Kidney tubule cell (primary cell): ENCODE measurements at regions not wholly inside any gene's neighbourhood (a gene's known extent, or its start where the extent isn't known, plus 50 kb on each side); places are given as distances from the start of the nearest gene placed in this dataset.
A peak's percentile ranks its signal among the peaks of the same experiment; 100 is the strongest.

ENCODE experiments used
- DNase-seq: peaks from one replicate; pipeline ENCODE4 v3.0.0-alpha.2; 2018; ENCODE audit warnings: low spot score

- DNase-seq = peak; percentile 63
These were observed 351.4 kb downstream of the PLK2 start for GRCh38 chr5:58108511-58108910.

- DNase-seq = no peak
These were observed 352.2 kb downstream of the PLK2 start for GRCh38 chr5:58107704-58108103.

- DNase-seq = peak; percentile 11
These were observed 353.0 kb downstream of the PLK2 start for GRCh38 chr5:58106754-58107410.

GRCh38 chr5:58105836-58106235, 354.1 kb downstream of the PLK2 start:
- DNase-seq = no peak

- DNase-seq = no peak
These were observed 360.6 kb downstream of the PLK2 start for GRCh38 chr5:58099257-58099656.

- DNase-seq = peak; percentile 76
These were observed 365.9 kb downstream of the PLK2 start for GRCh38 chr5:58094031-58094430.

- DNase-seq = no peak
These were observed 369.2 kb downstream of the PLK2 start for GRCh38 chr5:58090704-58091103.

- DNase-seq = peak; percentile 74
These were observed 370.9 kb downstream of the PLK2 start for GRCh38 chr5:58088941-58089340.

GRCh38 chr5:58087905-58088304, 372.0 kb downstream of the PLK2 start:
- no peak for DNase-seq

GRCh38 chr5:58087123-58087522, 372.8 kb downstream of the PLK2 start:
- peak; percentile 25 for DNase-seq

- DNase-seq = peak; percentile 74
These were observed 374.1 kb downstream of the PLK2 start for GRCh38 chr5:58085800-58086199.

- DNase-seq = no peak
These were observed 378.5 kb downstream of the PLK2 start for GRCh38 chr5:58081435-58081834.

GRCh38 chr5:58080573-58080972, 379.3 kb downstream of the PLK2 start:
- peak; percentile 57 for DNase-seq

- no peak for DNase-seq
These were observed 381.9 kb downstream of the PLK2 start for GRCh38 chr5:58077966-58078365.

- DNase-seq = no peak
These were observed 382.5 kb downstream of the PLK2 start for GRCh38 chr5:58077416-58077815.

GRCh38 chr5:58076483-58077257, 383.2 kb downstream of the PLK2 start:
- no peak for DNase-seq

- DNase-seq = no peak
These were observed 384.0 kb downstream of the PLK2 start for GRCh38 chr5:58075907-58076306.

- DNase-seq = no peak
These were observed 385.2 kb downstream of the PLK2 start for GRCh38 chr5:58074717-58075116.

GRCh38 chr5:58074222-58074621, 385.7 kb downstream of the PLK2 start:
- DNase-seq = no peak

GRCh38 chr5:58073243-58073642, 386.6 kb downstream of the PLK2 start:
- DNase-seq = no peak

GRCh38 chr5:58072300-58072965, 387.5 kb downstream of the PLK2 start:
- no peak for DNase-seq

GRCh38 chr5:58071566-58071965, 388.3 kb downstream of the PLK2 start:
- no peak for DNase-seq

- DNase-seq = no peak
These were observed 390.0 kb downstream of the PLK2 start for GRCh38 chr5:58069846-58070245.
